Neural progenitor cell (in vitro differentiated cells): ENCODE measurements at regions not wholly inside any gene's neighbourhood (a gene's known extent, or its start where the extent isn't known, plus 50 kb on each side); places are given as distances from the start of the nearest gene placed in this dataset.

Experiments
- CTCF ChIP-seq: fragments of 200-600 bp; sonication (generic); IDR thresholded peaks from 2 replicates; pipeline ENCODE4 v1.5.1; 2017; ENCODE audit warnings: antibody characterized with exemption, mild to moderate bottlenecking
- EZH2 ChIP-seq: fragments of 200-600 bp; sonication (generic); IDR thresholded peaks from 2 replicates; pipeline ENCODE4 v1.6.1; 2017; ENCODE audit warnings: antibody characterized with exemption, mild to moderate bottlenecking, moderate library complexity

GRCh38 chr22:48785792-48786678, 1041.6 kb downstream of the BRD1 start:
- TF ChIP-seq CTCF (no peak), EZH2 (no peak)
